DOHH2 (cell line): ENCODE measurements at regions not wholly inside any gene's neighbourhood (a gene's known extent, or its start where the extent isn't known, plus 50 kb on each side); places are given as distances from the start of the nearest gene placed in this dataset.
"Not testable (repeated sequence)": the region's sequence is repeated elsewhere in the genome, so short reads cannot be mapped to it uniquely, and the experiment has no call there.

ENCODE experiments used
- H3F3A ChIP-seq: fragments of 200-600 bp; sonication (generic), shearing (Covaris generic); 2 replicates; pipeline ENCODE4 v1.6.0; 2016; ENCODE audit warnings: antibody characterized with exemption, mild to moderate bottlenecking; ENCODE audit not compliant: control insufficient read depth, insufficient read depth
- H3K27ac ChIP-seq: fragments of 200-600 bp; sonication (generic); 2 replicates; pipeline ENCODE4 v1.5.1; 2014; ENCODE audit warnings: low read depth, mild to moderate bottlenecking, low read length, moderate library complexity
- H3K27me3 ChIP-seq: fragments of 200-600 bp; sonication (generic); 2 replicates; pipeline ENCODE4 v1.6.1; 2014; ENCODE audit warnings: mild to moderate bottlenecking, low read length, mixed read lengths; ENCODE audit not compliant: control insufficient read depth
- H3K36me3 ChIP-seq: fragments of 200-600 bp; sonication (generic); 2 replicates; pipeline ENCODE4 v1.6.1; 2014; ENCODE audit warnings: mild to moderate bottlenecking, low read length, moderate library complexity, mixed read lengths; ENCODE audit not compliant: control insufficient read depth
- H3K4me1 ChIP-seq: fragments of 200-600 bp; sonication (generic); 2 replicates; pipeline ENCODE4 v1.6.1; 2014; ENCODE audit warnings: mild to moderate bottlenecking, low read length, mixed read lengths; ENCODE audit not compliant: control insufficient read depth
- H3K4me2 ChIP-seq: fragments of 200-600 bp; sonication (generic); 2 replicates; pipeline ENCODE4 v1.6.0; 2014; ENCODE audit warnings: mild to moderate bottlenecking, low read length, moderate library complexity
- H3K4me3 ChIP-seq: fragments of 200-600 bp; sonication (generic); 2 replicates; pipeline ENCODE4 v1.5.1; 2014; ENCODE audit warnings: mild to moderate bottlenecking, low read length, mixed read lengths
- H3K79me2 ChIP-seq: fragments of 200-600 bp; sonication (generic); 2 replicates; pipeline ENCODE4 v1.6.1; 2014; ENCODE audit warnings: mild to moderate bottlenecking, low read length, mixed read lengths; ENCODE audit not compliant: control insufficient read depth
- H3K9me2 ChIP-seq: fragments of 200-600 bp; sonication (generic); replicated peaks from 2 replicates; pipeline ENCODE4 v1.6.1; 2014; ENCODE audit warnings: mild to moderate bottlenecking, low read length, mixed read lengths; ENCODE audit not compliant: control insufficient read depth
- H3K9me3 ChIP-seq: fragments of 200-600 bp; sonication (generic); 2 replicates; pipeline ENCODE4 v1.6.1; 2014; ENCODE audit warnings: antibody characterized with exemption, low read length, mixed read lengths; ENCODE audit not compliant: control insufficient read depth, insufficient read depth
- H4K20me1 ChIP-seq: fragments of 200-600 bp; sonication (generic); 2 replicates; pipeline ENCODE4 v1.6.0; 2014; ENCODE audit warnings: low read depth, mild to moderate bottlenecking, antibody characterized with exemption, low read length, moderate library complexity; ENCODE audit not compliant: control insufficient read depth, insufficient read depth
- CTCF ChIP-seq: fragments of 200-600 bp; sonication (generic); IDR thresholded peaks from one replicate; pipeline ENCODE4 v1.5.1; 2014; ENCODE audit warnings: antibody characterized with exemption, mild to moderate bottlenecking, low read depth, low read length; ENCODE audit not compliant: poor library complexity, severe bottlenecking

DNA sequence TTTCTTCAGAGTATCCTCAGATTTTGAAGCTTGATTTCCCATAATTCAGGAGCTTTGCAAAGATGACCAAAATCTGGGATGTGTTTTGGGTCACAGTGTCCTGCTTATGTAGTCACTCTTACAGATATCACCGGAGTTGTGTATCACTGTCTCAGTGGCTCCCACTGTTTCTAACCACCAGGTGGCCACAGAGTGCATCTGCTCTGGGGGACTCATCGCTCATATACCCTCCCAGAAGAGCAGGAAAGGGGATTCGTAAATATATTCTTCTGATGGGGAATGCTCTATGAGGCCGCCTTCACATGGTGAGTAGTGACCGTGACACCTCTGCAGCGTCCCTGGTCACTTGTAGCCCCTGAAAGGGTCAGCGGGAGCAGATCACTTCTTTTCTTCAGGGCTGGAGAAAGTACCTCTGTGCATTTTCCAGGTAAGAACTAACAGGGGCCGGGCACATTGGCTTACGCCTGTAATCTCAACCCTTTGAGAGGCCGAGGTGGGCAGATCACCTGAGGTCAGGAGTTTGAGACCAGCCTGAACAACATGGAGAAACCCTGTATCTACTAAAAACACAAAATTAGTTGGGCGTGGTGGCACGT lies 249.4 kb upstream of the NOTCH2NLA start:
- not testable (repeated sequence) for H3K9me3 ChIP-seq, H3K4me3 ChIP-seq, H3K27ac ChIP-seq, H3K27me3 ChIP-seq, H3F3A ChIP-seq, H3K4me1 ChIP-seq, H3K9me2 ChIP-seq, H3K4me2 ChIP-seq, H3K36me3 ChIP-seq, H3K79me2 ChIP-seq, H4K20me1 ChIP-seq
- peak; percentile 53 for TF ChIP-seq CTCF

GRCh38 chr1:146475086-146475485 lies 246.3 kb upstream of the NOTCH2NLA start:
- H3K79me2 ChIP-seq, H3K4me2 ChIP-seq, H3K27me3 ChIP-seq, H4K20me1 ChIP-seq, H3K9me2 ChIP-seq, H3K4me3 ChIP-seq, H3K36me3 ChIP-seq, H3K4me1 ChIP-seq, H3K27ac ChIP-seq, H3F3A ChIP-seq, H3K9me3 ChIP-seq: not testable (repeated sequence)

- not testable (repeated sequence) for H3K9me2 ChIP-seq, H3K36me3 ChIP-seq, H3F3A ChIP-seq, H4K20me1 ChIP-seq, H3K4me1 ChIP-seq, H3K27me3 ChIP-seq, H3K27ac ChIP-seq, H3K4me2 ChIP-seq, H3K9me3 ChIP-seq, H3K4me3 ChIP-seq, H3K79me2 ChIP-seq
These were observed 245.4 kb upstream of the NOTCH2NLA start for GRCh38 chr1:146474216-146474615.

GRCh38 chr1:146472192-146472861 lies 243.5 kb upstream of the NOTCH2NLA start:
- Histone ChIP-seq H3K4me3 (peak overlapping the region; percentile 21; the same call in 1 of the 2 replicates), H3K4me2 (peak overlapping the region; percentile 45)
- H3K9me3 ChIP-seq, H3K4me1 ChIP-seq, H3K79me2 ChIP-seq, H3K9me2 ChIP-seq, H3K36me3 ChIP-seq, H3K27ac ChIP-seq, H3F3A ChIP-seq, H4K20me1 ChIP-seq, H3K27me3 ChIP-seq: not testable (repeated sequence)

- H3K4me1 ChIP-seq, H3K9me3 ChIP-seq, H3K36me3 ChIP-seq, H3F3A ChIP-seq, H4K20me1 ChIP-seq, H3K9me2 ChIP-seq, H3K27ac ChIP-seq, H3K79me2 ChIP-seq, H3K4me3 ChIP-seq, H3K4me2 ChIP-seq, H3K27me3 ChIP-seq: not testable (repeated sequence)
These were observed 231.1 kb upstream of the NOTCH2NLA start for GRCh38 chr1:146459939-146460338.

DNA sequence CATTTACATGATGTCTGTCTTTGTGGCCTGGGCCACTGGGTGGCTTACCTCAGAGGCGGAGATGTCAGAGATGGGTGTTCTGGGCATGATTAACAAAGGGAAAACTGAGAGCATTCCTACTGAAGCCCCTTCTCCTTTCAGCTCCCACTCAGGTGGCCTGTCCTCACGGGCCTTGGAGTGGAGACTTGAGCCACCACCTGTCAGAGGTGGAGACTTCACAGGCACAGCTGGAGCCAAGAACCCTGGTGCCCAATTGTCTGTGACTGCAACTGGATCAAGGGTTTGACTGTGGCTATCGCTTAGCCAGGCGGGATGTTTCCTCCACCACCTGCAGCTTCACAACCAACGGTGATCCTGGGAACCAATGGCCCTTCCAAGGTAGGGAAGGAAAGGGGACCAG lies 230.5 kb upstream of the NOTCH2NLA start:
- H3K9me3 ChIP-seq, H4K20me1 ChIP-seq, H3K4me3 ChIP-seq, H3K79me2 ChIP-seq, H3F3A ChIP-seq, H3K4me2 ChIP-seq, H3K36me3 ChIP-seq, H3K27ac ChIP-seq, H3K9me2 ChIP-seq, H3K4me1 ChIP-seq, H3K27me3 ChIP-seq: not testable (repeated sequence)

- H4K20me1 ChIP-seq, H3K79me2 ChIP-seq, H3K4me2 ChIP-seq, H3K9me3 ChIP-seq, H3F3A ChIP-seq, H3K4me1 ChIP-seq, H3K27ac ChIP-seq, H3K9me2 ChIP-seq, H3K27me3 ChIP-seq, H3K36me3 ChIP-seq, H3K4me3 ChIP-seq: not testable (repeated sequence)
These were observed 220.0 kb upstream of the NOTCH2NLA start for GRCh38 chr1:146448877-146449246.
